ENCODE measurements at regions not wholly inside any gene's neighbourhood (a gene's known extent, or its start where the extent isn't known, plus 50 kb on each side); places are given as distances from the start of the nearest gene placed in this dataset.

GRCh38 chr16:59469266-59469665, 735.1 kb upstream of the GOT2 start (continued):
- TF ChIP-seq ATOH8 (CRISPR knock-in tag; IDR thresholded peaks at IDR 0.05; ENCODE audit: low read depth): no peak

DNA sequence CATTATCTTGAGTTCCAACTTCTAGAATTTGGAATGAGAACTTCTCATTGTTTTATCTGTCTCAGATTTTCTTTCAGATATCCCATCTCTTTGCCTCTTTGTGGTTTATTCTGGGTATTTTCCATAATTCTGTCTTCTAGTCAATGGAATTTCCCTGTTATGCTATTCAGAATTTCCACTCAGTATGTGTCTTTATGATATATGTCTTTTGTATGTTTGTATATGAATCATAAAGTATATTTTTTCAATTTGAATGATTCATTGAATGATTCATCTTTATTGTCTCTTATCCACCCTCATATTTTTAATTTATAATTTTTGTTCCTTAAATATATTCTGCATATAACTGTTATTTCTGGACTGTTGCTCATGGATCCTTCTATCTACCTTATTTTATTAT, 729.7 kb upstream of the GOT2 start:
- TF ChIP-seq FOSL2 (IDR thresholded peaks at IDR 0.05) (no peak), FOSL2 (CRISPR knock-in tag; IDR thresholded peaks at IDR 0.05) (peak; percentile 65), TP53 (CRISPR knock-in tag; IDR thresholded peaks at IDR 0.05) (no peak), HMGXB4 (CRISPR knock-in tag; IDR thresholded peaks at IDR 0.05; ENCODE audit: borderline replicate concordance) (no peak), HES2 (IDR thresholded peaks at IDR 0.05) (no peak)
- POLR2A ChIA-PET: no interaction called here

DNA sequence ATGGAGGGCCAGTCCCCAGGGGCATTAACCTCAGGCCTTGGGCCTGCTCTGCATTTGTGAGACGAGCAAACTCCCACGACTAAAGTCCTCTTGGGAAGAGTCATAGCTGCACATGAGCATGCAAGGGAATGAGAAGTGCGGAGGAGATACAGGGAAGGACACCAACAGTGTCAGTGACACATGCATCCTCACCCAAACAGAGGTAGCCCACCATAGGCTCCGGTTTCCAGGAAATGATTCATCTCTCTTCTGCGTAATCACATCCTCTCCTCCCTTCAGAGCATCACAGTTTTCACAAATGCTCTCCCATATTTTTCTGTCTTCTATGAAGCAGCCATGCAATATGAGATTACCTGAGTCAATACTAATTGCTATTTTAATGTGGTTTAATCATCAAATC, 725.7 kb upstream of the GOT2 start:
- TF ChIP-seq BHLHE40 (IDR thresholded peaks at IDR 0.05; ENCODE audit: low read depth, low read length) (no peak), FOSL2 (IDR thresholded peaks at IDR 0.05) (no peak), FOSL2 (CRISPR knock-in tag; IDR thresholded peaks at IDR 0.05) (no peak), NFE2L2 (conservative IDR thresholded peaks at IDR 0.05; ENCODE audit: low read length) (no peak), EHF (CRISPR knock-in tag; IDR thresholded peaks at IDR 0.05) (no peak), MAZ (IDR thresholded peaks at IDR 0.05; ENCODE audit: borderline replicate concordance, low read depth, low read length) (no peak), MAX (IDR thresholded peaks at IDR 0.05) (no peak), ZSCAN20 (CRISPR knock-in tag; IDR thresholded peaks at IDR 0.05) (no peak), MAFK (IDR thresholded peaks at IDR 0.05; ENCODE audit: partially characterized antibody) (no peak), USF2 (IDR thresholded peaks at IDR 0.05) (no peak), POLR2A (IDR thresholded peaks at IDR 0.05; ENCODE audit: low read length) (no peak), KDM5A (IDR thresholded peaks at IDR 0.05) (no peak), HOXB13 (CRISPR knock-in tag; IDR thresholded peaks at IDR 0.05; ENCODE audit: low read depth) (no peak), CHD2 (IDR thresholded peaks at IDR 0.05; ENCODE audit: low read length, partially characterized antibody) (no peak), E2F6 (IDR thresholded peaks at IDR 0.05; ENCODE audit: borderline replicate concordance, low read depth) (no peak), HES2 (IDR thresholded peaks at IDR 0.05) (no peak), HMGXB4 (CRISPR knock-in tag; IDR thresholded peaks at IDR 0.05; ENCODE audit: borderline replicate concordance) (no peak), TFCP2L1 (CRISPR knock-in tag; IDR thresholded peaks at IDR 0.05) (no peak), CBX2 (IDR thresholded peaks at IDR 0.05; ENCODE audit: borderline replicate concordance, low read depth) (no peak), POLR2AphosphoS2 (conservative IDR thresholded peaks at IDR 0.05; ENCODE audit: low read length) (no peak), JUN (IDR thresholded peaks at IDR 0.05) (no peak)
- ChIA-PET POLR2A (no interaction called here), CTCF (no interaction called here)
- H3K4me1 ChIP-seq: peaks cover 15% of the 10 kb centered on the region
- H3K27ac ChIP-seq: no peak overlapping the region
- H3K4me2 ChIP-seq: no peak overlapping the region
- no peak for ATAC-seq
- DNase-seq (ENCODE audit: low read depth in 1 of 2, low spot score in 1 of 2): no peak
- no peak for FAIRE-seq
- H3K4me3 ChIP-seq: no peak overlapping the region
- no peaks in the 10 kb centered on the region for H3K9me3 ChIP-seq
- 83% methylated on average over 5 of the region's 5 CpGs for WGBS (ENCODE audit: missing lambda C conversion rate)

More for the DNA sequence above, 729.7 kb upstream of the GOT2 start:
- FAIRE-seq (peak; percentile 7), DNase-seq (ENCODE audit: low read depth in 1 of 2, low spot score in 1 of 2) (peak in 1 of 2 experiments; percentile 2), ATAC-seq (no peak)
- Histone ChIP-seq H3K4me1 (peaks cover 15% of the 10 kb centered on the region), H3K27ac (no peak overlapping the region; a peak in 1 of 6 replicates), H3K9me3 (no peaks in the 10 kb centered on the region), H3K4me2 (peak overlapping the region; percentile 38; the same call in 2 of the 3 replicates), H3K4me3 (no peak overlapping the region)
- CTCF ChIA-PET: no interaction called here
